Astrocyte (in vitro differentiated cells and primary cell): ENCODE measurements at regions not wholly inside any gene's neighbourhood (a gene's known extent, or its start where the extent isn't known, plus 50 kb on each side); places are given as distances from the start of the nearest gene placed in this dataset.

Experiments used
- DNase-seq: peaks from one replicate; pipeline ENCODE4 v3.0.0-alpha.2; 2010; ENCODE audit warnings: low read depth
- FAIRE-seq: peaks from 2 replicates; lab custom pipeline; 2011; peaks lifted over from hg19 to GRCh38; lab: Jason Lieb, UNC
- H2AFZ ChIP-seq: 2 replicates; pipeline ENCODE4 v1.6.0; 2012; ENCODE audit warnings: low read depth, low read length, inconsistent platforms
- H3K27ac ChIP-seq: 2 replicates; pipeline ENCODE4 v1.5.1; 2011; ENCODE audit warnings: low read depth, low read length, inconsistent platforms
- H3K27me3 ChIP-seq: 2 replicates; pipeline ENCODE4 v1.6.0; 2011; ENCODE audit warnings: low read length, inconsistent platforms; ENCODE audit not compliant: insufficient read depth
- H3K36me3 ChIP-seq: 2 replicates; pipeline ENCODE4 v1.5.1; 2011; ENCODE audit warnings: low read length, inconsistent platforms; ENCODE audit not compliant: insufficient read depth
- H3K4me1 ChIP-seq: 2 replicates; pipeline ENCODE4 v1.5.1; 2011; ENCODE audit warnings: low read length, inconsistent platforms; ENCODE audit not compliant: insufficient read depth
- H3K4me2 ChIP-seq: 2 replicates; pipeline ENCODE4 v1.6.0; 2012; ENCODE audit warnings: low read length, inconsistent platforms
- H3K4me3 ChIP-seq: 2 replicates; pipeline ENCODE4 v1.5.1; 2011; ENCODE audit warnings: low read depth, mild to moderate bottlenecking, low read length, inconsistent platforms; ENCODE audit not compliant: insufficient read depth
- H3K79me2 ChIP-seq: 2 replicates; pipeline ENCODE4 v1.6.0; 2012; ENCODE audit warnings: mild to moderate bottlenecking, low read length, inconsistent platforms; ENCODE audit not compliant: insufficient read depth
- H3K9ac ChIP-seq: 2 replicates; pipeline ENCODE4 v1.6.0; 2012; ENCODE audit warnings: mild to moderate bottlenecking, low read length, inconsistent platforms
- H3K9me3 ChIP-seq: 2 replicates; pipeline ENCODE4 v1.5.1; 2012; ENCODE audit warnings: low read depth, mild to moderate bottlenecking, low read length, inconsistent platforms; ENCODE audit not compliant: insufficient read depth
- H4K20me1 ChIP-seq: 2 replicates; pipeline ENCODE4 v1.6.0; 2012; ENCODE audit warnings: low read length, inconsistent platforms; ENCODE audit not compliant: insufficient read depth
- H3K27ac Mint-ChIP-seq: one replicate; pipeline ENCODE4 v1.8.0; 2021; ENCODE audit warnings: mild to moderate bottlenecking, mixed read lengths; ENCODE audit not compliant: unreplicated experiment
- H3K27me3 Mint-ChIP-seq: one replicate; pipeline ENCODE4 v1.8.0; 2021; ENCODE audit warnings: low read depth, mixed read lengths; ENCODE audit not compliant: unreplicated experiment
- H3K36me3 Mint-ChIP-seq: one replicate; pipeline ENCODE4 v1.8.0; 2021; ENCODE audit warnings: low read depth, mixed read lengths; ENCODE audit not compliant: unreplicated experiment
- H3K4me1 Mint-ChIP-seq: one replicate; pipeline ENCODE4 v1.8.0; 2021; ENCODE audit warnings: low read depth, mixed read lengths; ENCODE audit not compliant: unreplicated experiment
- H3K4me3 Mint-ChIP-seq: one replicate; pipeline ENCODE4 v1.8.0; 2021; ENCODE audit warnings: mild to moderate bottlenecking, moderate library complexity, mixed read lengths; ENCODE audit not compliant: unreplicated experiment
- H3K9me3 Mint-ChIP-seq: one replicate; pipeline ENCODE4 v1.8.0; 2021; ENCODE audit warnings: mild to moderate bottlenecking, mixed read lengths; ENCODE audit not compliant: unreplicated experiment
- EZH2 ChIP-seq: IDR thresholded peaks from 2 replicates; pipeline ENCODE4 v1.6.1; 2012; ENCODE audit warnings: mild to moderate bottlenecking, low read length, inconsistent platforms; ENCODE audit not compliant: insufficient read depth
- TF ChIP-seq, protein P1 (sequence below): IDR thresholded peaks from 2 replicates; pipeline ENCODE4 v1.5.1; 2011; ENCODE audit warnings: low read depth, mild to moderate bottlenecking, inconsistent platforms, low read length, moderate library complexity; ENCODE audit not compliant: insufficient read depth

DNA sequence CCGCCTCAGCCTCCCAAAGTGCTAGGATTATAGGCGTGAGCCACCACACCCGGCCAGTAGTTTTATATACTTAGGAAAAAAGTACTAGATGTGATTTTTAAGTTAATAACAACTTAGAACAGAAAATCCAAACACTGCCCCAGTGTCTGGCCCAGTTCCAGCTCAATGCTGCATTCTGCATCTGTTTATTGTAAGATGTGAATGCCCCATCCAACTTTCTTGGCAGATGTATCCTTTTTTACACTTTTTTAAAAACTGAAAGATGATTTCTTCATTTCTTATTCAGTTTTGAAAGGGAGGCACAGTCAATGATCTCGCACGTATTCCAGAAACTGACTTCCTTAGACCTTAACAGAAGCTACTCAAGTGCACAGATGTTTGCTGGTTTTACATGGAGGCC is 85.6 kb upstream of the SRSF6 start:
- Histone ChIP-seq H3K4me3 (no peak overlapping the region), H3K36me3 (no peaks in the 10 kb centered on the region), H2AFZ (no peak overlapping the region), H3K9ac (no peak overlapping the region), H3K4me1 (no peaks in the 10 kb centered on the region), H3K27ac (no peak overlapping the region), H3K27me3 (no peaks in the 10 kb centered on the region), H3K9me3 (no peaks in the 10 kb centered on the region), H3K79me2 (no peaks in the 10 kb centered on the region), H4K20me1 (no peaks in the 10 kb centered on the region), H3K4me2 (no peak overlapping the region)
- FAIRE-seq (no peak), DNase-seq (no peak)
- H3K9me3 Mint-ChIP-seq: peaks cover 9% of the 10 kb centered on the region
- no peaks in the 10 kb centered on the region for H3K27me3 Mint-ChIP-seq
- H3K36me3 Mint-ChIP-seq: no peaks in the 10 kb centered on the region
- no peaks in the 10 kb centered on the region for H3K4me1 Mint-ChIP-seq
- H3K4me3 Mint-ChIP-seq: no peak overlapping the region
- H3K27ac Mint-ChIP-seq: no peak overlapping the region
- no peak for TF ChIP-seq EZH2
- TF ChIP-seq, protein P1, sequence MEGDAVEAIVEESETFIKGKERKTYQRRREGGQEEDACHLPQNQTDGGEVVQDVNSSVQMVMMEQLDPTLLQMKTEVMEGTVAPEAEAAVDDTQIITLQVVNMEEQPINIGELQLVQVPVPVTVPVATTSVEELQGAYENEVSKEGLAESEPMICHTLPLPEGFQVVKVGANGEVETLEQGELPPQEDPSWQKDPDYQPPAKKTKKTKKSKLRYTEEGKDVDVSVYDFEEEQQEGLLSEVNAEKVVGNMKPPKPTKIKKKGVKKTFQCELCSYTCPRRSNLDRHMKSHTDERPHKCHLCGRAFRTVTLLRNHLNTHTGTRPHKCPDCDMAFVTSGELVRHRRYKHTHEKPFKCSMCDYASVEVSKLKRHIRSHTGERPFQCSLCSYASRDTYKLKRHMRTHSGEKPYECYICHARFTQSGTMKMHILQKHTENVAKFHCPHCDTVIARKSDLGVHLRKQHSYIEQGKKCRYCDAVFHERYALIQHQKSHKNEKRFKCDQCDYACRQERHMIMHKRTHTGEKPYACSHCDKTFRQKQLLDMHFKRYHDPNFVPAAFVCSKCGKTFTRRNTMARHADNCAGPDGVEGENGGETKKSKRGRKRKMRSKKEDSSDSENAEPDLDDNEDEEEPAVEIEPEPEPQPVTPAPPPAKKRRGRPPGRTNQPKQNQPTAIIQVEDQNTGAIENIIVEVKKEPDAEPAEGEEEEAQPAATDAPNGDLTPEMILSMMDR: no peak

DNA sequence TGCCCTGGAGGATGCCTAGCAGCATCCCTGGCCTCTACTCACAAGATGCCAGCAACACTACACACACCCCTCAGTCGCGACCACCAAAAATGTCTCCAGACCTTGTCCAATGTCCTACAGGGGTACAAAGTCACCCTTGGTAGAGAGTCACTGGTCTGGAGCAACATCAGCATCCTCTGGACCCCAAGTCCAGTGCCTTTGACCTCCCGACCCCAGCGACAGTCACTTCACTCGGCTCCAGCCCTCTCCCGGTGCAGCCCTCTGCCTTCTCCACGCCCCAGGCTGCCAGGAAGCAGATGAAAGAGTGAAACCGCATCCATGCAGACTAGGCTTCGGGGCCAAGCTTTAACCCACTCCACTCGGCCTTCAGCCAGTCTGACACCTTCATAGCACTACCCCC is 92.0 kb upstream of the SRSF6 start:
- H3K36me3 Mint-ChIP-seq: no peaks in the 10 kb centered on the region
- no peak overlapping the region for H3K9ac ChIP-seq
- no peak overlapping the region for H2AFZ ChIP-seq
- H3K4me1 Mint-ChIP-seq: no peaks in the 10 kb centered on the region
- no peak for DNase-seq
- no peaks in the 10 kb centered on the region for H3K27me3 Mint-ChIP-seq
- no peak overlapping the region for H3K27ac Mint-ChIP-seq
- H3K4me3 ChIP-seq: no peak overlapping the region
- no peaks in the 10 kb centered on the region for H3K79me2 ChIP-seq
- H3K4me2 ChIP-seq: no peak overlapping the region
- no peak overlapping the region for H3K4me3 Mint-ChIP-seq
- H3K27me3 ChIP-seq: no peaks in the 10 kb centered on the region
- H4K20me1 ChIP-seq: no peaks in the 10 kb centered on the region
- TF ChIP-seq EZH2: no peak
- TF ChIP-seq, protein P1: no peak
- no peak overlapping the region for H3K27ac ChIP-seq
- H3K9me3 Mint-ChIP-seq: peaks cover 12% of the 10 kb centered on the region
- no peaks in the 10 kb centered on the region for H3K4me1 ChIP-seq
- no peaks in the 10 kb centered on the region for H3K9me3 ChIP-seq
- no peaks in the 10 kb centered on the region for H3K36me3 ChIP-seq
- FAIRE-seq: no peak

DNA sequence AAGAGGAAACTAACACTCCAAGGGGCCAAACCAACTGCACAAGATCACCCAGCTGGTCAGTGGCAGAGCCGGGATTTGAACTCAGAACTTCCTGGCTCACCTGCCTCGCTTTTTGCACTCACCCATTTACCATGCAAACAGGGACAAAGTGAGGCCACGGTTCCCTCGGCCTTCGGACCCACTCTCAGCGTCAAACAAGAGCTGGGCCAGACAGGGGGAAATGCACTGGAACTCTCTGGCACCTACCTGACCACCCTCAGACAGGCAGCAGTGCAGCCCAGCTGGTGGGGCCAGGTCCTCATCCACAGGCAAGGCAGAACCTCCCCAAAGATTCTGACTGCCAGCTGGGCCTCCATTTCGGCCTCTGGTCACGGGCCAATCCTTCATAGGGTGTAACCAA is 93.7 kb upstream of the SRSF6 start:
- H3K4me3 ChIP-seq: no peak overlapping the region
- no peak overlapping the region for H3K9ac ChIP-seq
- no peak for FAIRE-seq
- H3K27ac Mint-ChIP-seq: no peak overlapping the region
- no peaks in the 10 kb centered on the region for H3K4me1 ChIP-seq
- H3K36me3 Mint-ChIP-seq: no peaks in the 10 kb centered on the region
- H3K27me3 ChIP-seq: no peaks in the 10 kb centered on the region
- no peaks in the 10 kb centered on the region for H3K9me3 ChIP-seq
- no peaks in the 10 kb centered on the region for H3K36me3 ChIP-seq
- H3K4me2 ChIP-seq: no peak overlapping the region
- no peak overlapping the region for H2AFZ ChIP-seq
- H3K4me1 Mint-ChIP-seq: no peaks in the 10 kb centered on the region
- H3K27ac ChIP-seq: no peak overlapping the region
- H4K20me1 ChIP-seq: no peaks in the 10 kb centered on the region
- H3K9me3 Mint-ChIP-seq: peaks cover 12% of the 10 kb centered on the region
- H3K4me3 Mint-ChIP-seq: no peak overlapping the region
- H3K27me3 Mint-ChIP-seq: no peaks in the 10 kb centered on the region
- no peak for DNase-seq
- no peak for TF ChIP-seq EZH2
- no peaks in the 10 kb centered on the region for H3K79me2 ChIP-seq
